ENCODE measurements at regions not wholly inside any gene's neighbourhood (a gene's known extent, or its start where the extent isn't known, plus 50 kb on each side); places are given as distances from the start of the nearest gene placed in this dataset.
"Not testable (repeated sequence)": the region's sequence is repeated elsewhere in the genome, so short reads cannot be mapped to it uniquely, and the experiment has no call there.

GRCh38 chr21:35197992-35198431 lies 148.9 kb upstream of the RUNX1 start:
- H3K4me3 ChIP-seq (ENCODE audit: low read depth in 1 of 2, low read length in 2 of 2): no peak overlapping the region
- H3K27me3 ChIP-seq (ENCODE audit: low read depth, low read length): no peaks in the 10 kb centered on the region
- no peak overlapping the region for H3K27ac ChIP-seq (ENCODE audit: low read length)
- peaks cover 0 to 4% of the 10 kb centered on the region in 2 donors for H3K4me1 ChIP-seq (ENCODE audit: control insufficient read depth in 1 of 2, insufficient read depth in 2 of 2, low read length in 2 of 2)
- no peaks in the 10 kb centered on the region for H3K36me3 ChIP-seq (ENCODE audit: control insufficient read depth in 1 of 2, insufficient read depth in 2 of 2, low read length in 2 of 2)
- no peaks in the 10 kb centered on the region for H3K9me3 ChIP-seq (ENCODE audit: control insufficient read depth in 1 of 2, low read length in 2 of 2)

DNA sequence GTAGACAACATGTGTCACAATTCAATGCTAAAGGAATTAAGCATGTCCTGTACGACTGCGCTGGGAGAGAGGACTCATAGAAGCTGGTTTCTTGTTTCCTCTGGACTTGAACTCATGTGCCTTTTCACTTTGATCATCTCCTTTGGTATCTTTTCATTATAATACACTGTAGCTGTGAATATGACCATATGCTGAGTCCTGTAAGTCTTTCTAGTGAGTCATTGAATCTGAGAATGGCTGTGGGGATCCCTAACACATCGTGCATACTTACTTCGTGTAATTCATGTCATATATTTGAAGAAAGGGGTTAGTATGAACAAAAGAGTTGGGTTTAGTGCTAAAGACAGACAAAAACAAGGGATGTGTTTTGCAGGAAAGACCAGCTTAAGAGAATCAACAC lies 148.1 kb upstream of the RUNX1 start:
- H3K9me3 ChIP-seq (ENCODE audit: control insufficient read depth in 1 of 2, low read length in 2 of 2): no peaks in the 10 kb centered on the region
- no peaks in the 10 kb centered on the region for H3K36me3 ChIP-seq (ENCODE audit: control insufficient read depth in 1 of 2, insufficient read depth in 2 of 2, low read length in 2 of 2)
- no peak overlapping the region for H3K4me3 ChIP-seq (ENCODE audit: low read depth in 1 of 2, low read length in 2 of 2)
- H3K4me1 ChIP-seq (ENCODE audit: control insufficient read depth in 1 of 2, insufficient read depth in 2 of 2, low read length in 2 of 2): peaks cover 0 to 4% of the 10 kb centered on the region in 2 donors
- H3K27me3 ChIP-seq (ENCODE audit: low read depth, low read length): no peaks in the 10 kb centered on the region
- no peak overlapping the region for H3K27ac ChIP-seq (ENCODE audit: low read length)

GRCh38 chr21:35196128-35196527 lies 147.0 kb upstream of the RUNX1 start:
- H3K4me3 ChIP-seq (ENCODE audit: low read depth in 1 of 2, low read length in 2 of 2): no peak overlapping the region
- H3K27ac ChIP-seq (ENCODE audit: low read length): no peak overlapping the region
- no peaks in the 10 kb centered on the region for H3K36me3 ChIP-seq (ENCODE audit: control insufficient read depth in 1 of 2, insufficient read depth in 2 of 2, low read length in 2 of 2)
- H3K27me3 ChIP-seq (ENCODE audit: low read depth, low read length): no peaks in the 10 kb centered on the region
- peaks cover 0 to 4% of the 10 kb centered on the region in 2 donors for H3K4me1 ChIP-seq (ENCODE audit: control insufficient read depth in 1 of 2, insufficient read depth in 2 of 2, low read length in 2 of 2)
- no peaks in the 10 kb centered on the region for H3K9me3 ChIP-seq (ENCODE audit: control insufficient read depth in 1 of 2, low read length in 2 of 2)

- H3K4me3 ChIP-seq (ENCODE audit: low read depth in 1 of 2, low read length in 2 of 2): no peak overlapping the region
- H3K36me3 ChIP-seq (ENCODE audit: control insufficient read depth in 1 of 2, insufficient read depth in 2 of 2, low read length in 2 of 2): no peaks in the 10 kb centered on the region
- H3K27ac ChIP-seq (ENCODE audit: low read length): no peak overlapping the region
- no peaks in the 10 kb centered on the region for H3K27me3 ChIP-seq (ENCODE audit: low read depth, low read length)
- peaks cover 0 to 4% of the 10 kb centered on the region in 2 donors for H3K4me1 ChIP-seq (ENCODE audit: control insufficient read depth in 1 of 2, insufficient read depth in 2 of 2, low read length in 2 of 2)
- H3K9me3 ChIP-seq (ENCODE audit: control insufficient read depth in 1 of 2, low read length in 2 of 2): no peaks in the 10 kb centered on the region
These were observed 146.1 kb upstream of the RUNX1 start for GRCh38 chr21:35195232-35195631.

GRCh38 chr21:35191754-35192153 lies 142.7 kb upstream of the RUNX1 start:
- Histone ChIP-seq H3K27me3 (ENCODE audit: low read depth, low read length) (no peaks in the 10 kb centered on the region), H3K9me3 (ENCODE audit: control insufficient read depth in 1 of 2, low read length in 2 of 2) (no peaks in the 10 kb centered on the region), H3K4me1 (ENCODE audit: control insufficient read depth in 1 of 2, insufficient read depth in 2 of 2, low read length in 2 of 2) (no peaks in the 10 kb centered on the region), H3K4me3 (ENCODE audit: low read depth in 1 of 2, low read length in 2 of 2) (no peak overlapping the region), H3K36me3 (ENCODE audit: control insufficient read depth in 1 of 2, insufficient read depth in 2 of 2, low read length in 2 of 2) (no peaks in the 10 kb centered on the region), H3K27ac (ENCODE audit: low read length) (no peak overlapping the region)

DNA sequence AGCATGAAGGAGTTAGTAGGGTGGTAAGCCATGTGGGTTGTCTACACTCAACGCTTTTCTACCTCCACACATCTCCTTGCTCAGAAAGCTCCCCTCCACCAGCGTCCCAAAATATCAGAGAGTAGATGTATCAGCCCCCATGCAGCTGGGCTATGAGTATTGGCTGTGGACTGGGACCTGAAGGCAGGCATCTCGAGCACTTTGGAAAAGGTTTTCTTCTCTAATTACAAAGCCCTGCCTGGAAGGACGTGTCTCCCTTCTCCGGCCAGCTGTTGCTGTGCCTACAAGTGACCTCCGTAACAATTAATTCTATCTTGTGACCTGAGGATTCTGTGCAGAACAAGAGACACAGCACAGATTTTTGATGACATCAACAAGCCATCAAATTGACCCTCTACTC lies 142.0 kb upstream of the RUNX1 start:
- Histone ChIP-seq H3K27ac (ENCODE audit: low read length) (no peak overlapping the region), H3K27me3 (ENCODE audit: low read depth, low read length) (no peaks in the 10 kb centered on the region), H3K36me3 (ENCODE audit: control insufficient read depth in 1 of 2, insufficient read depth in 2 of 2, low read length in 2 of 2) (no peaks in the 10 kb centered on the region), H3K4me1 (ENCODE audit: control insufficient read depth in 1 of 2, insufficient read depth in 2 of 2, low read length in 2 of 2) (no peaks in the 10 kb centered on the region), H3K9me3 (ENCODE audit: control insufficient read depth in 1 of 2, low read length in 2 of 2) (no peaks in the 10 kb centered on the region), H3K4me3 (ENCODE audit: low read depth in 1 of 2, low read length in 2 of 2) (no peak overlapping the region)

DNA sequence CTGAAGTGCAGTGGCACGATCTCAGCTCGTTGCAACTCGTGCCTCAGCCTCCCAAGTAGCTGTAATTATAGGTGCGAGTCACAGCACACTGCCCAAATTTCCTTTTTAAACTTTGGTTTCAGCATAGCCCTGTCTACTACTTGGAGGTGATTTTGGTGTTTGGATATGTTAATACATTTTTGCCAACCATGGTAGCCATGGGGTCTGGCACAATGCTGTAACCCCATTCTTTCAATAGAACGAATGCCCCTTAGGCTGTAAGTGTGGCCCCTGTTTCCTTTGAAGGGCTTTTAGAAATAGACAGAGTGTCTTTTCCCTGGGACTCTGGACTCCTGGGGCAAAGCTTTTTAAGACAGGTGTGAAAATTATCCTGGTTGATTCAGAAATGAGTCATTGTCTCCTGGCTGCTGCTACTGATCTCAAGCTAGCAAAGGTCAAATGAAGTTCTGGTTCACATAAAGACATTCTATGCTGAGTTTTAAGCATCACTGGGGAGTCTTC lies 141.1 kb upstream of the RUNX1 start:
- no peaks in the 10 kb centered on the region for H3K27me3 ChIP-seq (ENCODE audit: low read depth, low read length)
- H3K4me3 ChIP-seq (ENCODE audit: low read depth in 1 of 2, low read length in 2 of 2): no peak overlapping the region
- H3K4me1 ChIP-seq (ENCODE audit: control insufficient read depth in 1 of 2, insufficient read depth in 2 of 2, low read length in 2 of 2): no peaks in the 10 kb centered on the region
- no peak overlapping the region for H3K27ac ChIP-seq (ENCODE audit: low read length)
- H3K36me3 ChIP-seq (ENCODE audit: control insufficient read depth in 1 of 2, insufficient read depth in 2 of 2, low read length in 2 of 2): no peaks in the 10 kb centered on the region
- H3K9me3 ChIP-seq (ENCODE audit: control insufficient read depth in 1 of 2, low read length in 2 of 2): no peaks in the 10 kb centered on the region

- Histone ChIP-seq H3K9me3 (ENCODE audit: control insufficient read depth in 1 of 2, low read length in 2 of 2) (no peaks in the 10 kb centered on the region), H3K36me3 (ENCODE audit: control insufficient read depth in 1 of 2, insufficient read depth in 2 of 2, low read length in 2 of 2) (no peaks in the 10 kb centered on the region), H3K27ac (ENCODE audit: low read length) (peak overlapping the region; percentile 35), H3K4me3 (ENCODE audit: low read depth in 1 of 2, low read length in 2 of 2) (no peak overlapping the region), H3K4me1 (ENCODE audit: control insufficient read depth in 1 of 2, insufficient read depth in 2 of 2, low read length in 2 of 2) (no peaks in the 10 kb centered on the region), H3K27me3 (ENCODE audit: low read depth, low read length) (no peaks in the 10 kb centered on the region)
These were observed 140.2 kb upstream of the RUNX1 start for GRCh38 chr21:35189077-35189863.

GRCh38 chr21:35183389-35183788 lies 134.3 kb upstream of the RUNX1 start:
- not testable (repeated sequence) for H3K27ac ChIP-seq (ENCODE audit: low read length); H3K36me3 ChIP-seq (ENCODE audit: control insufficient read depth in 1 of 2, insufficient read depth in 2 of 2, low read length in 2 of 2); H3K9me3 ChIP-seq (ENCODE audit: control insufficient read depth in 1 of 2, low read length in 2 of 2)

DNA sequence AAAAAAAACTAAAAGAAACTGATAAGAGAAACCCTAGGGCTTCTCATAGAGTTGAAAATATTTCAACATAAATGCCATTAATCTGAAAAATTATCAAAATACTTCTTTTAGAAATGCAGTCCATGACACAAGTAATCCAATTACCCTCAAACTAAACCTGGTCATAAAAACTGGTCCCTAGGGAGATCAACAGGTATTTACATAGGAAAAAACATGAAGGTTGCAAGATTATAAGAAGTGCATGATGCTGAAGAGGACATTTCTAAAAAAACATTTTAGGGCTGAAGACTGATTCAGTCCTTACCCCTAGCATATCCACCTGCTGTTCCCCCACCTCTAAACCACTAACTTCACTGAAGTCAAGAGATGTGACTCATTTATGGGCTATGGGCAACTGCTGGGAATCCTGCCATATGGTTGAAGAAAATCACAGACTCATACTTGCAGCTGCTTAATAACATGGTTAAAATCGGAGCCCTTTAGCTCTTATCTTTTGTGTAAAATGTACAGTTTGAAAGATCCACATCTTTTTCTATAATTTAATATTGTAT lies 131.0 kb upstream of the RUNX1 start:
- Histone ChIP-seq H3K4me1 (ENCODE audit: control insufficient read depth in 1 of 2, insufficient read depth in 2 of 2, low read length in 2 of 2) (no peaks in the 10 kb centered on the region), H3K4me3 (ENCODE audit: low read depth in 1 of 2, low read length in 2 of 2) (no peak overlapping the region), H3K27me3 (ENCODE audit: low read depth, low read length) (no peaks in the 10 kb centered on the region), H3K27ac (ENCODE audit: low read length) (no peak overlapping the region), H3K36me3 (ENCODE audit: control insufficient read depth in 1 of 2, insufficient read depth in 2 of 2, low read length in 2 of 2) (no peaks in the 10 kb centered on the region), H3K9me3 (ENCODE audit: control insufficient read depth in 1 of 2, low read length in 2 of 2) (no peaks in the 10 kb centered on the region)

More at GRCh38 chr21:35183389-35183788, 134.3 kb upstream of the RUNX1 start:
- H3K4me3 ChIP-seq (ENCODE audit: low read depth in 1 of 2, low read length in 2 of 2); H3K4me1 ChIP-seq (ENCODE audit: control insufficient read depth in 1 of 2, insufficient read depth in 2 of 2, low read length in 2 of 2); H3K27me3 ChIP-seq (ENCODE audit: low read depth, low read length): not testable (repeated sequence)

- H3K4me1 ChIP-seq (ENCODE audit: control insufficient read depth in 1 of 2, insufficient read depth in 2 of 2, low read length in 2 of 2): no peaks in the 10 kb centered on the region
- H3K36me3 ChIP-seq (ENCODE audit: control insufficient read depth in 1 of 2, insufficient read depth in 2 of 2, low read length in 2 of 2): no peaks in the 10 kb centered on the region
- no peaks in the 10 kb centered on the region for H3K27me3 ChIP-seq (ENCODE audit: low read depth, low read length)
- no peaks in the 10 kb centered on the region for H3K9me3 ChIP-seq (ENCODE audit: control insufficient read depth in 1 of 2, low read length in 2 of 2)
- H3K4me3 ChIP-seq (ENCODE audit: low read depth in 1 of 2, low read length in 2 of 2): no peak overlapping the region
- H3K27ac ChIP-seq (ENCODE audit: low read length): no peak overlapping the region
These were observed 129.7 kb upstream of the RUNX1 start for GRCh38 chr21:35178827-35179226.
